Type B pancreatic cell (in vitro differentiated cells): ENCODE measurements at regions not wholly inside any gene's neighbourhood (a gene's known extent, or its start where the extent isn't known, plus 50 kb on each side); places are given as distances from the start of the nearest gene placed in this dataset.
A peak's percentile ranks its signal among the peaks of the same experiment; 100 is the strongest.

Experiments used
- DNase-seq: peaks from one replicate; pipeline ENCODE4 v3.0.0; 2021; ENCODE audit warnings: mixed read lengths; ENCODE audit not compliant: unreplicated experiment; ENCODE audit errors: extremely low spot score
- H3K27ac Mint-ChIP-seq: 2 replicates; pipeline ENCODE4 v1.8.0; 2021; ENCODE audit warnings: mild to moderate bottlenecking, mixed read lengths
- H3K27me3 Mint-ChIP-seq: 2 replicates; pipeline ENCODE4 v1.8.0; 2021; ENCODE audit warnings: mixed read lengths
- H3K36me3 Mint-ChIP-seq: 2 replicates; pipeline ENCODE4 v1.8.0; 2021; ENCODE audit warnings: mixed read lengths
- H3K4me1 Mint-ChIP-seq: one replicate; pipeline ENCODE4 v1.8.0; 2021; ENCODE audit warnings: mixed read lengths; ENCODE audit not compliant: unreplicated experiment
- H3K4me3 Mint-ChIP-seq: 2 replicates; pipeline ENCODE4 v1.8.0; 2021; ENCODE audit warnings: mild to moderate bottlenecking, mixed read lengths
- H3K9me3 Mint-ChIP-seq: 2 replicates; pipeline ENCODE4 v1.8.0; 2021; ENCODE audit warnings: mixed read lengths
- CTCF ChIP-seq: fragments of 200-600 bp; sonication (generic); conservative IDR thresholded peaks from 2 replicates; pipeline ENCODE4 v1.5.0; 2021; ENCODE audit warnings: antibody characterized with exemption, mild to moderate bottlenecking

- peak overlapping the region; percentile 1 for H3K27ac Mint-ChIP-seq
- no peaks in the 10 kb centered on the region for H3K27me3 Mint-ChIP-seq
- H3K9me3 Mint-ChIP-seq, result peaks cover 15% of the 10 kb centered on the region
- no peak for TF ChIP-seq CTCF
- peaks cover 11% of the 10 kb centered on the region for H3K4me1 Mint-ChIP-seq
- no peak for DNase-seq
- H3K36me3 Mint-ChIP-seq, result peaks cover 4% of the 10 kb centered on the region
- H3K4me3 Mint-ChIP-seq, result no peak overlapping the region
Observed at GRCh38 chrX:3407781-3408180, 61.3 kb upstream of the MXRA5 start.

GRCh38 chrX:3407121-3407520, 60.7 kb upstream of the MXRA5 start:
- Mint-ChIP-seq H3K4me1 (peaks cover 11% of the 10 kb centered on the region), H3K9me3 (peaks cover 16% of the 10 kb centered on the region), H3K36me3 (peaks cover 8% of the 10 kb centered on the region), H3K27me3 (no peaks in the 10 kb centered on the region), H3K4me3 (no peak overlapping the region), H3K27ac (no peak overlapping the region)
- DNase-seq, result no peak
- TF ChIP-seq CTCF, result no peak

GRCh38 chrX:3403748-3404147, 57.3 kb upstream of the MXRA5 start:
- H3K9me3 Mint-ChIP-seq, result peaks cover 19% of the 10 kb centered on the region
- no peak for TF ChIP-seq CTCF
- no peaks in the 10 kb centered on the region for H3K27me3 Mint-ChIP-seq
- no peak overlapping the region for H3K4me3 Mint-ChIP-seq
- peaks cover 8% of the 10 kb centered on the region for H3K36me3 Mint-ChIP-seq
- no peak overlapping the region for H3K27ac Mint-ChIP-seq
- H3K4me1 Mint-ChIP-seq, result peaks cover 29% of the 10 kb centered on the region
- DNase-seq, result no peak
